Vagina (tissue), 2 donors: ENCODE measurements at regions not wholly inside any gene's neighbourhood (a gene's known extent, or its start where the extent isn't known, plus 50 kb on each side); places are given as distances from the start of the nearest gene placed in this dataset.

Source experiments
- DNase-seq, 2 donors: peaks; one replicate each; pipeline ENCODE4 v3.0.0-alpha.2; 2017; ENCODE audit errors: extremely low spot score in 2 of 2
- H3K27ac ChIP-seq: fragments of 200-600 bp; sonication (generic); one replicate; pipeline ENCODE4 v1.5.1; 2019
- H3K27me3 ChIP-seq: fragments of 200-600 bp; sonication (generic); one replicate; pipeline ENCODE4 v1.5.1; 2019
- H3K36me3 ChIP-seq, 2 donors: fragments of 200-600 bp; sonication (generic); one replicate each; pipeline ENCODE4 v1.5.1; 2017 to 2019
- H3K4me1 ChIP-seq: fragments of 200-600 bp; sonication (generic); one replicate; pipeline ENCODE4 v1.5.1; 2019
- H3K4me3 ChIP-seq, 2 donors: fragments of 200-600 bp; sonication (generic); 1 replicate in 1 of 2; 2 replicates in 1 of 2; pipeline ENCODE4 v1.5.1; 2016 to 2019
- H3K9me3 ChIP-seq: fragments of 200-600 bp; sonication (generic); one replicate; pipeline ENCODE4 v1.5.1; 2019
- CTCF ChIP-seq, 3 experiments: fragments of 450-650 bp in 2 of 3; fragments of 200-600 bp in 1 of 3; sonication (generic) in 1 of 3; IDR thresholded peaks; one replicate each; pipeline ENCODE4 v1.5.1; 2017 to 2019; ENCODE audit warnings: antibody characterized with exemption in 3 of 3, mild to moderate bottlenecking in 2 of 3, moderate library complexity in 2 of 3
- POLR2A ChIP-seq, 2 donors: fragments of 450-650 bp; IDR thresholded peaks; one replicate each; pipeline ENCODE4 v1.6.1; 2017; ENCODE audit warnings: antibody characterized with exemption in 2 of 2, mild to moderate bottlenecking in 2 of 2, moderate library complexity in 2 of 2
- POLR2AphosphoS5 ChIP-seq, 2 donors: sonication (generic); formaldehyde crosslinking; IDR thresholded peaks; one replicate each; pipeline ENCODE4 v1.9.0; 2017; ENCODE audit warnings: antibody characterized with exemption in 2 of 2, mild to moderate bottlenecking in 2 of 2, low read depth in 1 of 2; ENCODE audit not compliant: insufficient read depth in 1 of 2
- intact Hi-C: fragments of 100-400 bp; cut with DNase I; formaldehyde crosslinking; loops from one replicate; pipeline ENCODE4 v1.15.1; 2023

- no peak for DNase-seq
- Histone ChIP-seq H3K27ac (no peak overlapping the region), H3K27me3 (no peaks in the 10 kb centered on the region), H3K36me3 (no peaks in the 10 kb centered on the region), H3K9me3 (no peaks in the 10 kb centered on the region), H3K4me3 (no peak overlapping the region), H3K4me1 (no peaks in the 10 kb centered on the region)
- no peak for TF ChIP-seq POLR2A (IDR thresholded peaks at IDR 0.05)
- no peak for TF ChIP-seq POLR2AphosphoS5 (IDR thresholded peaks at IDR 0.05; ENCODE audit: insufficient read depth in 1 of 2, low read depth in 1 of 2)
- no peak for TF ChIP-seq CTCF (IDR thresholded peaks at IDR 0.05)
- intact Hi-C loops = no loop called here
Measured at GRCh38 chr13:22061806-22062391, 391.0 kb downstream of the FGF9 start.

DNA sequence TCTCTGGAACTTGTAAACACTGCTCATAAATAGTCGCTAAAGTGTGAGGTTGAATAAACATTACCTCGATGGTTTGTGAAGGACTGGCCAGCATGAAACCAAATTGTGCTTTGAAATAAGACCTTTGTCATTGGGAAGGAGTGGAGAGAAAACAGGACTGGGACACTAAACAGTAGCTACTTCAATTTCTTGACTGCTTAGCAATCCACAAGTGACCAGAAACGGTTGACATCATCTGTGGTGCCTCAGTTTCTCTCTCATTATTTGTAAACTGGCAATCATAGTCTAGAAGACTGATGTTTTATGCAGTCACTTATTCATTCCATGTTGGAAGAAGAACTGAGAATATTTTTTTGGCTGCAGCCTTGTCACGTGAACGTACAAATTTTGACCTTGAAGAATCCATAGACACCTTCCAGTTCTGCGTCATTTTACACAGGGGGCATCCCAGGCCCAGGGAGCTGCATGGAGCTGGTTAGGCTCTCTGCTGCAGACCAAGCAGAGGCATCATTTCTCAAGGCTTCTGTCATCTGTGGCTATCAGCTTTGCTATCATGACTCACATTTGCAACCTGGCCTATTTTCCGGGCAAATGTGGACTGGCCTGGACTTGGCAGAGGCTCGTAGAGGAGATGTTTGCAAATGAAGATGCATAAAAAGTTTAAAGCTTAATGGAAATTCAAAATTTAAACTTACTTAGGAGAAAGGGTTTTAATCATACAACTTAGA lies 391.8 kb downstream of the FGF9 start:
- intact Hi-C loops = no loop called here
- DNase-seq = no peak
- H3K9me3 ChIP-seq = no peaks in the 10 kb centered on the region
- H3K36me3 ChIP-seq = no peaks in the 10 kb centered on the region
- no peak overlapping the region for H3K4me3 ChIP-seq
- no peaks in the 10 kb centered on the region for H3K27me3 ChIP-seq
- H3K4me1 ChIP-seq = no peaks in the 10 kb centered on the region
- no peak overlapping the region for H3K27ac ChIP-seq
- TF ChIP-seq CTCF (IDR thresholded peaks at IDR 0.05) (no peak), POLR2A (IDR thresholded peaks at IDR 0.05) (no peak), POLR2AphosphoS5 (IDR thresholded peaks at IDR 0.05; ENCODE audit: insufficient read depth in 1 of 2, low read depth in 1 of 2) (no peak)

DNA sequence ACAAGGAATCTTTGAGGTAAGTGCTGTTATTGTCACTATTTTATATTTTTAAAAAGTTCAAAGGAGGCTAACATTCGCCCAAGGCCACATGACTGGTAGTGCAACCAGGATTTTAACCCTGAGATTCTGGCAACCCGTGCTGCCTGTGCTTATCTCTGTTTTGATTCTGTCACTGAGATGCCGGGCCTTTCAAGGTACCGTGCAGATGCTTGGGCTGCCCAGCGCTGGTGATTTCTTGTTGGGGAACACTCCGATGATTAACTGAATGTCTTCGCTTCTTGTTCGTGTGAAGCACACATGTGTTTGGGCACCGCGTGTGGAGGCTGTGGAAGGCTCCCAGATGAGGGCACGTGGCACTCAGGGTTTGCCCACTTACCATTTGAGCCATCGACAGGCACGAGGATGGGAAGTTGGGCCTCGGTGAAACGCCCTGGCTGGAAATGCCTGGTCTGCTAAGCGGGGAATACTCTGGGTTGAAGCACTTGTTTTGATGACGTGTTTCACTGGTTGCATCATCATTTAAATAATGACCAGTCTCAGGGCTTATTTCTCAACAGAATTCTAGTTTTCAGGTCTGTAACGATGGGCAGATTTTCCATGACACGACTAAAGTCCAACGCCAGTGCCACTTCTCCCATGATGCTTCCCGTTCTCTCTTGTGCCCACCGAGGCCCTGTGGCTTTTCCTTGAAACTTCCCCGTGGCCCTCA lies 392.7 kb downstream of the FGF9 start:
- DNase-seq = no peak
- intact Hi-C loops = no loop called here
- H3K4me1 ChIP-seq = no peaks in the 10 kb centered on the region

DNA sequence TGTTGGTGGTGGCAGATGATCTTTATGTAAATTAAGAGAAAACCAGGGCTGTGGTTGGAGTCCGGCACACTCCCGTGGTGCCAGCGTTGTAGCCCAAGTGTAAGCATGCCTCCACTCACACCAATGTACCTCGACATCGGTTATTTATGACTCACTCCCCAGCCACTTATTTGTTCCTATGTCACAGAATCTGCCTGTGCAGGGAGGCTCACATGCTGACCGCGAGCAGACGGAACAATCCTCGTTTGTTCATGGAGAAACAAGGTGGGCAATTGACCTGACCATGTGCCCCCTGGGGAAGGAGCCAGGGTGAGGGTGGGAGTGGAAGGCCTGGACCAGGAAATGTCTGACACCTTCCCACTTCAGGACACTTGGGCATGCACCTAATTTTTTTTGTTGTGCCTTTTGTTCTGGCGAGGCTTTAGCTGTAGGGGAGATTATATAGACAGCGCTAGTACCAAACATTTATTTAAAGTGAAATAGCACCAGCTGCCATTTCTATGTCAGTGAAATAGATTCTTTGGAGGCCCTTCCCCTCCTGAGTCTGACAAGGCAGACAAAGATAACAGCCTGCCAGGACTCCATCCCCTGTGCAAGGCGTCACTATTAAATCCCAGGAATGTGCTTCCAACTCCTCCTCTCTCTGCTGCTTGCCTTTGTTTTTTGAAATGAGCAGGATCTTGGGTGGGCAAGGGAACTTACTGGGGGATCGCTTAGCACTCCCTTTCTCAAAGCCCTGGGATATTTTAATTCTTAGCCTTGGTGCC lies 394.2 kb downstream of the FGF9 start:
- Histone ChIP-seq H3K4me1 (no peaks in the 10 kb centered on the region), H3K4me3 (no peak overlapping the region), H3K27me3 (no peaks in the 10 kb centered on the region), H3K27ac (no peak overlapping the region), H3K9me3 (no peaks in the 10 kb centered on the region), H3K36me3 (no peaks in the 10 kb centered on the region)
- no peak for TF ChIP-seq CTCF (IDR thresholded peaks at IDR 0.05)
- TF ChIP-seq POLR2A (IDR thresholded peaks at IDR 0.05) = no peak
- no peak for TF ChIP-seq POLR2AphosphoS5 (IDR thresholded peaks at IDR 0.05; ENCODE audit: insufficient read depth in 1 of 2, low read depth in 1 of 2)
- no peak for DNase-seq
- intact Hi-C loops = no loop called here

More for the DNA sequence above, 392.7 kb downstream of the FGF9 start:
- H3K27me3 ChIP-seq = no peaks in the 10 kb centered on the region
- TF ChIP-seq CTCF (IDR thresholded peaks at IDR 0.05) = no peak
- no peak for TF ChIP-seq POLR2AphosphoS5 (IDR thresholded peaks at IDR 0.05; ENCODE audit: insufficient read depth in 1 of 2, low read depth in 1 of 2)
- TF ChIP-seq POLR2A (IDR thresholded peaks at IDR 0.05) = no peak
- no peaks in the 10 kb centered on the region for H3K9me3 ChIP-seq
- H3K27ac ChIP-seq = no peak overlapping the region
- H3K4me3 ChIP-seq = no peak overlapping the region
- no peaks in the 10 kb centered on the region for H3K36me3 ChIP-seq
